H1 (cell line): ENCODE measurements at regions not wholly inside any gene's neighbourhood (a gene's known extent, or its start where the extent isn't known, plus 50 kb on each side); places are given as distances from the start of the nearest gene placed in this dataset.

ENCODE experiments used
- CHD7 ChIP-seq: fragments of 300-600 bp; sonication (generic); IDR thresholded peaks from 2 replicates; pipeline ENCODE4 v1.7.1; 2012; ENCODE audit warnings: low read length, moderate library complexity, mild to moderate bottlenecking, inconsistent platforms; ENCODE audit not compliant: insufficient replicate concordance

- no peak for TF ChIP-seq CHD7
These were observed 137.2 kb downstream of the CAVIN4 start (continued) for GRCh38 chr9:100715100-100715380.
